H1 (cell line): ENCODE measurements at regions not wholly inside any gene's neighbourhood (a gene's known extent, or its start where the extent isn't known, plus 50 kb on each side); places are given as distances from the start of the nearest gene placed in this dataset.

Source experiments
- CBX5 ChIP-seq: fragments of 300-800, 300-1000 bp; sonication (generic); IDR thresholded peaks from 2 replicates; pipeline ENCODE4 v1.7.1; 2016; ENCODE audit warnings: antibody characterized with exemption, low read length, low read depth
- CEBPB ChIP-seq: IDR thresholded peaks from 2 replicates; pipeline ENCODE4 v1.6.1; 2012; ENCODE audit warnings: low read depth, low read length
- CHD1 ChIP-seq: IDR thresholded peaks from 2 replicates; pipeline ENCODE4 v1.6.1; 2012; ENCODE audit warnings: low read depth, low read length, improper control_type of control experiment
- EZH2 ChIP-seq: fragments of 200-600 bp; sonication (generic); IDR thresholded peaks from 2 replicates; pipeline ENCODE4 v1.7.1; 2012; ENCODE audit warnings: low read depth, mild to moderate bottlenecking, moderate library complexity, low read length, inconsistent platforms; ENCODE audit not compliant: severe bottlenecking
- NRF1 ChIP-seq: IDR thresholded peaks from 2 replicates; pipeline ENCODE4 v1.6.1; 2011; ENCODE audit warnings: mild to moderate bottlenecking, low read depth, low read length, improper control_type of control experiment
- POLR2A ChIP-seq, 2 experiments: IDR thresholded peaks; 1 replicate in 1 of 2; 2 replicates in 1 of 2; pipeline ENCODE4 v1.6.1; 2011; ENCODE audit warnings: low read depth in 2 of 2, low read length in 2 of 2, mild to moderate bottlenecking in 2 of 2; ENCODE audit errors: control extremely low read depth in 1 of 2
- POLR2AphosphoS5 ChIP-seq: IDR thresholded peaks from 2 replicates; pipeline ENCODE4 v1.6.1; 2011; ENCODE audit warnings: low read depth, low read length
- RAD21 ChIP-seq, 2 experiments: IDR thresholded peaks in 1 of 2; conservative IDR thresholded peaks in 1 of 2; 2 replicates each; pipeline ENCODE4 v1.6.1; 2011; ENCODE audit warnings: low read depth in 2 of 2, low read length in 2 of 2, improper control_type of control experiment in 1 of 2, inconsistent platforms in 1 of 2, mild to moderate bottlenecking in 1 of 2, moderate library complexity in 1 of 2
- SUZ12 ChIP-seq: fragments of 200-600 bp; sonication (generic); IDR thresholded peaks from 2 replicates; pipeline ENCODE4 v1.6.1; 2012; ENCODE audit warnings: mild to moderate bottlenecking, inconsistent platforms, low read length, moderate library complexity, mixed read lengths
- ZNF274 ChIP-seq: IDR thresholded peaks from 2 replicates; pipeline ENCODE4 v1.7.0; 2012; ENCODE audit warnings: low read length, borderline replicate concordance; ENCODE audit errors: extremely low read depth
- TF ChIP-seq, protein P1 (sequence below): IDR thresholded peaks from 2 replicates; pipeline ENCODE4 v1.6.1; 2011; ENCODE audit warnings: low read length, improper control_type of control experiment
- TF ChIP-seq, protein P2 (sequence below), 3 experiments: IDR thresholded peaks; 1 replicate in 2 of 3; 2 replicates in 1 of 3; pipeline versions ENCODE4 v1.5.1 to v1.6.1; 2011; ENCODE audit warnings: low read length in 3 of 3, mild to moderate bottlenecking in 3 of 3, inconsistent platforms in 2 of 3, low read depth in 1 of 3, moderate library complexity in 1 of 3; ENCODE audit not compliant: insufficient read depth in 1 of 3; ENCODE audit errors: control extremely low read depth in 1 of 3

DNA sequence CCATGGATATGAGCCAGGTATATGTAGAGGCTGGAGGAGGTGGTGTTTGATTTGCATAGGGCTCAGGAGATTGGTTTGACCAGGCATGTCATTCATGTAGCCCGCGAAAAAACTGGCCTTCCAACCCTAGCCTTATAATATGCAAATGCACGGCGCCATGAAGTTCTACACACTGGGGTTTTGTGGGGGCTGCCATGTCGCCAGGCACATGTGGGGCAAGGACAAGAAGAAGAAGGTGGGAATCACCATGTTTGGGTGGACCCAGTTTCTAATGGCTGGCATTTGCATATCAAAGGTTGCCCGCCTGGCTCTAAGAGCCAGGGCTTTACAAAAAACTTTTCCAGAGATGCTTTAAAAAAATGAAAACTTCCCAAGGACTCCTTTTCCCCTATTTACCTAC, 1251.0 kb downstream of the PCDH18 start:
- TF ChIP-seq ZNF274 (no peak), RAD21 (IDR thresholded peaks at IDR 0.05 in 1 of 2, conservative IDR thresholded peaks at IDR 0.05 in 1 of 2; ENCODE audit: low read depth in 2 of 2, low read length in 2 of 2) (no peak), POLR2AphosphoS5 (no peak), SUZ12 (no peak), EZH2 (no peak), POLR2A (IDR thresholded peaks at IDR 0.05; ENCODE audit: control extremely low read depth in 1 of 2, low read depth in 2 of 2, low read length in 2 of 2) (no peak), CBX5 (no peak), CHD1 (no peak), CEBPB (no peak), NRF1 (no peak)
- TF ChIP-seq, protein P1, sequence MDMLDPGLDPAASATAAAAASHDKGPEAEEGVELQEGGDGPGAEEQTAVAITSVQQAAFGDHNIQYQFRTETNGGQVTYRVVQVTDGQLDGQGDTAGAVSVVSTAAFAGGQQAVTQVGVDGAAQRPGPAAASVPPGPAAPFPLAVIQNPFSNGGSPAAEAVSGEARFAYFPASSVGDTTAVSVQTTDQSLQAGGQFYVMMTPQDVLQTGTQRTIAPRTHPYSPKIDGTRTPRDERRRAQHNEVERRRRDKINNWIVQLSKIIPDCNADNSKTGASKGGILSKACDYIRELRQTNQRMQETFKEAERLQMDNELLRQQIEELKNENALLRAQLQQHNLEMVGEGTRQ = no peak
- TF ChIP-seq, protein P2, sequence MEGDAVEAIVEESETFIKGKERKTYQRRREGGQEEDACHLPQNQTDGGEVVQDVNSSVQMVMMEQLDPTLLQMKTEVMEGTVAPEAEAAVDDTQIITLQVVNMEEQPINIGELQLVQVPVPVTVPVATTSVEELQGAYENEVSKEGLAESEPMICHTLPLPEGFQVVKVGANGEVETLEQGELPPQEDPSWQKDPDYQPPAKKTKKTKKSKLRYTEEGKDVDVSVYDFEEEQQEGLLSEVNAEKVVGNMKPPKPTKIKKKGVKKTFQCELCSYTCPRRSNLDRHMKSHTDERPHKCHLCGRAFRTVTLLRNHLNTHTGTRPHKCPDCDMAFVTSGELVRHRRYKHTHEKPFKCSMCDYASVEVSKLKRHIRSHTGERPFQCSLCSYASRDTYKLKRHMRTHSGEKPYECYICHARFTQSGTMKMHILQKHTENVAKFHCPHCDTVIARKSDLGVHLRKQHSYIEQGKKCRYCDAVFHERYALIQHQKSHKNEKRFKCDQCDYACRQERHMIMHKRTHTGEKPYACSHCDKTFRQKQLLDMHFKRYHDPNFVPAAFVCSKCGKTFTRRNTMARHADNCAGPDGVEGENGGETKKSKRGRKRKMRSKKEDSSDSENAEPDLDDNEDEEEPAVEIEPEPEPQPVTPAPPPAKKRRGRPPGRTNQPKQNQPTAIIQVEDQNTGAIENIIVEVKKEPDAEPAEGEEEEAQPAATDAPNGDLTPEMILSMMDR (IDR thresholded peaks at IDR 0.05; ENCODE audit: control extremely low read depth in 1 of 3, insufficient read depth in 1 of 3, low read depth in 1 of 3, low read length in 3 of 3) = no peak
